OCI-LY7 (cell line): ENCODE measurements at regions not wholly inside any gene's neighbourhood (a gene's known extent, or its start where the extent isn't known, plus 50 kb on each side); places are given as distances from the start of the nearest gene placed in this dataset.

Experiments used
- CTCF ChIP-seq: fragments of 200-600 bp; sonication (generic); conservative IDR thresholded peaks from 2 replicates; pipeline ENCODE4 v1.5.1; 2014; ENCODE audit warnings: mild to moderate bottlenecking, antibody characterized with exemption, low read length, moderate library complexity, mixed read lengths
- EZH2phosphoT487 ChIP-seq: fragments of 200-600 bp; sonication (generic); IDR thresholded peaks from 2 replicates; pipeline ENCODE4 v1.6.1; 2018; ENCODE audit warnings: low read depth, borderline replicate concordance, mild to moderate bottlenecking, mixed run types, antibody characterized with exemption, low read length, moderate library complexity, mixed read lengths

GRCh38 chr6:55964136-55964535, 88.7 kb upstream of the BMP5 start:
- TF ChIP-seq CTCF (no peak), EZH2phosphoT487 (no peak)
